IMR-90 (cell line): ENCODE measurements at regions not wholly inside any gene's neighbourhood (a gene's known extent, or its start where the extent isn't known, plus 50 kb on each side); places are given as distances from the start of the nearest gene placed in this dataset.

ENCODE experiments used
- ATAC-seq: fragments of 200-7000 bp; cut with Tn5 transposase; 2 replicates; pipeline ENCODE4 v1.9.1; 2020; ENCODE audit warnings: low read depth, mild to moderate bottlenecking, moderate library complexity
- BruUV-seq: library from RNA; stranded (reverse); fragments of 400-500 nt; replicated peaks from 2 replicates; lab custom pipeline; 2021; lab: Mats Ljungman, UMichigan
- CTCF ChIA-PET: fragments of 300-600 bp; formaldehyde crosslinking; extraction: SDS; loops from one replicate; lab custom pipeline; 2021; ENCODE audit warnings: antibody characterized with exemption; lab: Yijun Ruan, JAX
- POLR2A ChIA-PET: fragments of 300-600 bp; sonication (Branson Sonifier 250); formaldehyde crosslinking; loops from one replicate; lab custom pipeline; 2022; ENCODE audit warnings: antibody characterized with exemption; ENCODE audit not compliant: unreplicated experiment; lab: Charles Lee
- DNase-seq: peaks from one replicate; pipeline ENCODE4 v3.0.0; 2013
- H2AFZ ChIP-seq: replicated peaks from 2 replicates; pipeline ENCODE3; 2013; ENCODE audit warnings: low read length, mild to moderate bottlenecking; ENCODE audit not compliant: poor library complexity
- H2AK5ac ChIP-seq: 2 replicates; pipeline ENCODE4 v1.6.1; 2013; ENCODE audit warnings: low read depth, low read length, inconsistent platforms
- H2AK9ac ChIP-seq: replicated peaks from 2 replicates; pipeline ENCODE3; 2013; ENCODE audit warnings: mild to moderate bottlenecking, low read depth, low read length, moderate library complexity; ENCODE audit not compliant: poor library complexity
- H2BK120ac ChIP-seq: 2 replicates; pipeline ENCODE4 v1.6.1; 2013; ENCODE audit warnings: low read depth, low read length, inconsistent platforms
- H2BK15ac ChIP-seq: 3 replicates; pipeline ENCODE4 v1.6.1; 2013; ENCODE audit warnings: low read depth, low read length, inconsistent platforms
- H2BK20ac ChIP-seq: 2 replicates; pipeline ENCODE4 v1.6.1; 2013; ENCODE audit warnings: low read depth, mild to moderate bottlenecking, inconsistent platforms, low read length, moderate library complexity
- H2BK5ac ChIP-seq: 2 replicates; pipeline ENCODE4 v1.6.1; 2013; ENCODE audit warnings: mild to moderate bottlenecking, low read depth, low read length, inconsistent platforms; ENCODE audit not compliant: poor library complexity, severe bottlenecking
- H3K14ac ChIP-seq: replicated peaks from 2 replicates; pipeline ENCODE4 v1.6.1; 2013; ENCODE audit warnings: low read depth, low read length, inconsistent platforms
- H3K18ac ChIP-seq: 2 replicates; pipeline ENCODE4 v1.6.1; 2013; ENCODE audit warnings: low read depth, low read length, control low read depth
- H3K23ac ChIP-seq: 2 replicates; pipeline ENCODE4 v1.6.1; 2013; ENCODE audit warnings: low read depth, low read length, inconsistent platforms
- H3K27ac ChIP-seq: 2 replicates; pipeline ENCODE4 v1.5.1; 2013; ENCODE audit warnings: mild to moderate bottlenecking, control low read depth, low read length; ENCODE audit not compliant: insufficient read depth
- H3K27me3 ChIP-seq: 2 replicates; pipeline ENCODE4 v1.6.1; 2013; ENCODE audit warnings: low read length; ENCODE audit not compliant: control insufficient read depth, insufficient read depth
- H3K36me3 ChIP-seq: 2 replicates; pipeline ENCODE4 v1.6.1; 2013; ENCODE audit warnings: low read length, mixed read lengths; ENCODE audit not compliant: control insufficient read depth, insufficient read depth
- H3K4ac ChIP-seq: 2 replicates; pipeline ENCODE4 v1.6.1; 2013; ENCODE audit warnings: low read depth, low read length, inconsistent platforms
- H3K4me1 ChIP-seq: 2 replicates; pipeline ENCODE4 v1.6.1; 2013; ENCODE audit warnings: low read length, mixed read lengths; ENCODE audit not compliant: control insufficient read depth, insufficient read depth
- H3K4me2 ChIP-seq: 2 replicates; pipeline ENCODE4 v1.6.1; 2013; ENCODE audit warnings: low read depth, mild to moderate bottlenecking, control low read depth, low read length, moderate library complexity
- H3K4me3 ChIP-seq: 2 replicates; pipeline ENCODE4 v1.5.1; 2013; ENCODE audit warnings: low read depth, mild to moderate bottlenecking, control low read depth, low read length, moderate library complexity; ENCODE audit not compliant: insufficient read depth
- H3K56ac ChIP-seq: 2 replicates; pipeline ENCODE4 v1.6.1; 2013; ENCODE audit warnings: low read length, inconsistent platforms; ENCODE audit not compliant: insufficient read depth; ENCODE audit errors: extremely low read depth
- H3K79me1 ChIP-seq, 2 experiments: 2 replicates each; pipeline ENCODE4 v1.6.1; 2013; ENCODE audit warnings: low read length in 2 of 2, inconsistent platforms in 1 of 2, low read depth in 1 of 2
- H3K9ac ChIP-seq: 2 replicates; pipeline ENCODE4 v1.6.1; 2013; ENCODE audit warnings: low read depth, low read length, control low read depth
- H3K9me1 ChIP-seq: 2 replicates; pipeline ENCODE4 v1.6.1; 2013; ENCODE audit warnings: low read length, inconsistent platforms; ENCODE audit not compliant: insufficient read depth
- H3K9me3 ChIP-seq: 2 replicates; pipeline ENCODE4 v1.6.1; 2013; ENCODE audit warnings: low read length; ENCODE audit not compliant: control insufficient read depth, insufficient read depth
- H4K20me1 ChIP-seq: 2 replicates; pipeline ENCODE4 v1.6.1; 2013; ENCODE audit warnings: low read length, inconsistent platforms; ENCODE audit not compliant: insufficient read depth
- H4K5ac ChIP-seq: 2 replicates; pipeline ENCODE4 v1.6.1; 2013; ENCODE audit warnings: mild to moderate bottlenecking, low read depth, low read length, control low read depth
- H4K8ac ChIP-seq, 2 experiments: 2 replicates each; pipeline ENCODE4 v1.6.1; 2013; ENCODE audit warnings: low read depth in 2 of 2, low read length in 2 of 2, control low read depth in 1 of 2, inconsistent platforms in 1 of 2
- H4K91ac ChIP-seq: 2 replicates; pipeline ENCODE4 v1.6.1; 2013; ENCODE audit warnings: low read depth, low read length, inconsistent platforms; ENCODE audit not compliant: insufficient read depth
- BHLHE40 ChIP-seq: fragments of 150-350 bp; IDR thresholded peaks from 2 replicates; pipeline ENCODE4 v1.6.1; 2016; ENCODE audit warnings: mild to moderate bottlenecking, low read depth, low read length
- CEBPB ChIP-seq: IDR thresholded peaks from 2 replicates; pipeline ENCODE4 v1.6.1; 2012; ENCODE audit warnings: low read depth, low read length, improper control_type of control experiment
- CHD1 ChIP-seq: IDR thresholded peaks from 2 replicates; pipeline ENCODE4 v1.6.1; 2012; ENCODE audit warnings: low read depth, low read length, improper control_type of control experiment
- FOS ChIP-seq: fragments of 150-350 bp; IDR thresholded peaks from 2 replicates; pipeline ENCODE4 v1.6.1; 2016; ENCODE audit warnings: low read depth, low read length
- MAFK ChIP-seq: IDR thresholded peaks from 2 replicates; pipeline ENCODE4 v1.6.1; 2012; ENCODE audit warnings: low read depth, low read length, improper control_type of control experiment
- POLR2A ChIP-seq: IDR thresholded peaks from 2 replicates; pipeline ENCODE4 v1.6.1; 2012; ENCODE audit warnings: mild to moderate bottlenecking, low read depth, low read length
- SMC3 ChIP-seq: fragments of 150-350 bp; IDR thresholded peaks from 2 replicates; pipeline ENCODE4 v1.6.1; 2016; ENCODE audit warnings: low read depth, mild to moderate bottlenecking, antibody characterized with exemption, low read length, moderate library complexity
- WGBS, 2 experiments: methylation state at CpG; one replicate each; pipeline versions ENCODE4 v1.1.5 to v1.1.7; 2013; ENCODE audit warnings: missing lambda C conversion rate in 2 of 2; ENCODE audit not compliant: insufficient read length in 1 of 2; ENCODE audit errors: extremely low coverage in 2 of 2; 5-methylcytosine and 5-hydroxymethylcytosine counted together
- dilution Hi-C: fragments of 300-500 bp; cut with HindIII; formaldehyde crosslinking; loops from one replicate; pipeline ENCODE4 v1.14.3; 2018; ENCODE audit warnings: low sequenced_read_pairs; ENCODE audit not compliant: unreplicated experiment
- in situ Hi-C: fragments of 300-500 bp; cut with MboI; formaldehyde crosslinking; loops from 3 replicates; pipeline ENCODE4 v1.14.3; 2019; ENCODE audit warnings: low sequenced_read_pairs, inconsistent platforms, mixed read lengths
- intact Hi-C: fragments of 100-400 bp; cut with micrococcal nuclease; formaldehyde crosslinking; loops from 2 replicates; pipeline ENCODE4 v1.10.0; 2022
- TF ChIP-seq, protein P1 (sequence below): fragments of 150-350 bp; IDR thresholded peaks from 2 replicates; pipeline ENCODE4 v1.6.1; 2017; ENCODE audit warnings: mild to moderate bottlenecking, antibody characterized with exemption, low read length, low read depth

DNA sequence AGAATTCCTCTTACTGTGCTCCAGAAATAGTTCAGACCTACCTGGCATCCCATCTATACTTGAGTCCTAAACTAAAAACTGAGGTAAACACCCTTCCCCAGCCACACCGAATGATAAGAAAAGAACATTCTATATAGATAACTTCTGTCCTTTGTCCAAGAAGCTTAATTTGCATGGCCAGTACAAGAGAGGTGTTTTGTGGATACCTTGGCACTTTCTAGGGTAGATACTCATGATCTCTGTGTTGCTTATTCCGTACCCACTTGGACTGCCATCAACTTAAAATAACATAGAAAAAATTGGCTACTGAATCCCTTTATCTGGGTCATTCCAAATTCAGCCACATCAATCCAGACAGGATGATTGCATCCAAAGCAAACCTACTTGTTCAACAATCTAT lies 1050.4 kb downstream of the STIM2 start:
- Histone ChIP-seq H3K36me3 (no peaks in the 10 kb centered on the region), H2AFZ (no peak overlapping the region), H3K4me1 (no peaks in the 10 kb centered on the region), H2BK120ac (no peak overlapping the region), H3K27ac (no peak overlapping the region), H2BK5ac (no peak overlapping the region), H3K14ac (no peak overlapping the region), H3K27me3 (no peaks in the 10 kb centered on the region), H3K18ac (no peak overlapping the region), H4K20me1 (no peaks in the 10 kb centered on the region), H2AK9ac (no peak overlapping the region), H4K5ac (no peak overlapping the region), H3K79me1 (no peaks in the 10 kb centered on the region), H3K9me1 (no peaks in the 10 kb centered on the region), H4K91ac (no peak overlapping the region), H2BK15ac (no peak overlapping the region), H3K4ac (no peak overlapping the region), H3K9ac (no peak overlapping the region), H3K56ac (no peak overlapping the region), H3K23ac (no peak overlapping the region), H4K8ac (no peak overlapping the region), H3K9me3 (no peaks in the 10 kb centered on the region; the same call in 1 of the 2 replicates), H2BK20ac (no peak overlapping the region), H3K4me3 (no peak overlapping the region), H2AK5ac (no peak overlapping the region), H3K4me2 (no peak overlapping the region)
- BruUV-seq, result no TSS peak
- intact Hi-C loops, result no loop called here
- ChIA-PET POLR2A (no interaction called here), CTCF (no interaction called here)
- no peak for DNase-seq
- ATAC-seq, result no peak
- WGBS, 2 experiments, result no CpG with 5 or more reads among the region's 2 CpGs
- in situ Hi-C loops, result no loop called here
- no peak for TF ChIP-seq CEBPB
- no peak for TF ChIP-seq POLR2A
- no peak for TF ChIP-seq SMC3
- TF ChIP-seq CHD1, result no peak
- TF ChIP-seq BHLHE40, result no peak
- no peak for TF ChIP-seq MAFK
- no peak for TF ChIP-seq FOS
- TF ChIP-seq, protein P1, sequence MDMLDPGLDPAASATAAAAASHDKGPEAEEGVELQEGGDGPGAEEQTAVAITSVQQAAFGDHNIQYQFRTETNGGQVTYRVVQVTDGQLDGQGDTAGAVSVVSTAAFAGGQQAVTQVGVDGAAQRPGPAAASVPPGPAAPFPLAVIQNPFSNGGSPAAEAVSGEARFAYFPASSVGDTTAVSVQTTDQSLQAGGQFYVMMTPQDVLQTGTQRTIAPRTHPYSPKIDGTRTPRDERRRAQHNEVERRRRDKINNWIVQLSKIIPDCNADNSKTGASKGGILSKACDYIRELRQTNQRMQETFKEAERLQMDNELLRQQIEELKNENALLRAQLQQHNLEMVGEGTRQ, result no peak
- dilution Hi-C loops, result no loop called here
